ENCODE measurements at regions not wholly inside any gene's neighbourhood (a gene's known extent, or its start where the extent isn't known, plus 50 kb on each side); places are given as distances from the start of the nearest gene placed in this dataset.

GRCh38 chr7:409339-410281 lies 110.0 kb downstream of the PDGFA start:
- TF ChIP-seq POLR2AphosphoS5 (IDR thresholded peaks at IDR 0.05; ENCODE audit: borderline replicate concordance, low read depth, low read length), result no peak
- TF ChIP-seq EZH2 (IDR thresholded peaks at IDR 0.05), result no peak

Data from SK-N-MC (cell line).